ENCODE measurements at regions not wholly inside any gene's neighbourhood (a gene's known extent, or its start where the extent isn't known, plus 50 kb on each side); places are given as distances from the start of the nearest gene placed in this dataset.

DNA sequence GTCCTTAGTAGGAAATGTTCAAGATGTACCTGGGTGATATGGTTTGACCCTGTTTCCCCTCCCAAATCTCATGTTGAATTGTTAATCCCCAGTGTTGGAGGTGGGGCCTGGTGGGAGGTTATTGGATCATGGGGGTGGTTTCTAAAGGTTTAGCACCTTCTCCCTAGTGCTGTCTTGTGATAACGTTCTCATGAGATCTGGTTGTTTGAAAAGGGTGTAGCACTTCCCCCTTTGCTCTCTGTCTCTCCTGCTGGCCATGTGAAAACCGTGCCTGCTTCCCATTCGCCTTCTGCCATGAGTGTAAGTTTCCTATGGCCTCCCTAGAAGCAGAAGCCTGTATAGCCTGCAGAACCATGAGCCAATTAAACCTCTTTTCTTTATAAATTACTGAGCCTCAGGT, 353.0 kb upstream of the SFSWAP start:
- Mint-ChIP-seq H3K27me3 (ENCODE audit: low read depth) (peaks cover 26% of the 10 kb centered on the region), H3K4me3 (no peak overlapping the region), H3K27ac (no peak overlapping the region), H3K4me1 (peaks cover 21% of the 10 kb centered on the region), H3K36me3 (ENCODE audit: low read depth) (no peaks in the 10 kb centered on the region), H3K9me3 (no peaks in the 10 kb centered on the region)
- TF ChIP-seq, protein P1, sequence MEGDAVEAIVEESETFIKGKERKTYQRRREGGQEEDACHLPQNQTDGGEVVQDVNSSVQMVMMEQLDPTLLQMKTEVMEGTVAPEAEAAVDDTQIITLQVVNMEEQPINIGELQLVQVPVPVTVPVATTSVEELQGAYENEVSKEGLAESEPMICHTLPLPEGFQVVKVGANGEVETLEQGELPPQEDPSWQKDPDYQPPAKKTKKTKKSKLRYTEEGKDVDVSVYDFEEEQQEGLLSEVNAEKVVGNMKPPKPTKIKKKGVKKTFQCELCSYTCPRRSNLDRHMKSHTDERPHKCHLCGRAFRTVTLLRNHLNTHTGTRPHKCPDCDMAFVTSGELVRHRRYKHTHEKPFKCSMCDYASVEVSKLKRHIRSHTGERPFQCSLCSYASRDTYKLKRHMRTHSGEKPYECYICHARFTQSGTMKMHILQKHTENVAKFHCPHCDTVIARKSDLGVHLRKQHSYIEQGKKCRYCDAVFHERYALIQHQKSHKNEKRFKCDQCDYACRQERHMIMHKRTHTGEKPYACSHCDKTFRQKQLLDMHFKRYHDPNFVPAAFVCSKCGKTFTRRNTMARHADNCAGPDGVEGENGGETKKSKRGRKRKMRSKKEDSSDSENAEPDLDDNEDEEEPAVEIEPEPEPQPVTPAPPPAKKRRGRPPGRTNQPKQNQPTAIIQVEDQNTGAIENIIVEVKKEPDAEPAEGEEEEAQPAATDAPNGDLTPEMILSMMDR (IDR thresholded peaks at IDR 0.05; ENCODE audit: unreplicated experiment in 3 of 3): no peak

DNA sequence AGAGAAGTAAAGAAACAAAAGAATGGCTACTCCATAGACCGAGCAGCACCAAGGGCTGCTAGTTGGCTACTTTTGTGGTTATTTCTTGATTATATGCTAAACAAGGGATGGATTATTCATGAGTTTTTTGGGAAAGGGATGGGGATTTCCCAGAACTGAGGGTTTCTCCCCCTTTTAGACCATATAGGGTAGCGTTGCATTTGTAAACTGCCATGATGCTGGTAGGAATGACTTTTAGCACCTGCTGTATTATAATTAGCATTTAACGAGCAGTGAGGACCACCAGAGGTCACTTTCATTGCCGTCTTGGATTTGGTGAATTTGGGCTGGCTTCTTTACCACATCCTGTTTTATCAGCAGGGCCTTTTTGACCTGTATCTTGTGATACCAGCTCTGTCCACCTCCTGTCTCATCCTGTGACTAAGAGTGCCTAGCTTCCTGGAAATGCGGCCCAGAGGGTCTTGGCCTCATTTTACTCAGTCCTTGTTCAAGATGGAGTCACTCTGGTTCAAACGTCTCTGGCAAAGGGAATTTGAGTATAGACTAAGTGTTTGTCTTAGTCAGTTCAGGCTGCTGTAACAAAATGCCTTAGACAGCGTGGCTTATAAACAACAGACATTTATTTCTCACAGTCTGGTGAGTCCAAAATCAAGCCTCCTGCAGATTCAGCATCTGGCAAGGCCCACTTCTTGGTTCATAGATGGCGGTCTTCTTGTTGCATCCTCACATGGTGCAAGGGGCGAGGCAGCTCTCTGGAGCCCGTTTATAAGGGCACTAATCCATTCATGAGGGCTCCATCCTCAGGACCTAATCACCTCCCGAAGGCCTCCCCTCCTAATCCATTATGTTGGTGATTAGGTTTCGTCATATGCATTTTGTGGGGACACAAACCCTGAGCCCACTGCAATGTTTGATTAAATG, 348.3 kb upstream of the SFSWAP start:
- Mint-ChIP-seq H3K4me3 (no peak overlapping the region), H3K27ac (no peak overlapping the region), H3K4me1 (no peaks in the 10 kb centered on the region), H3K9me3 (peaks cover 3% of the 10 kb centered on the region), H3K36me3 (ENCODE audit: low read depth) (no peaks in the 10 kb centered on the region), H3K27me3 (ENCODE audit: low read depth) (peaks cover 32% of the 10 kb centered on the region)
- TF ChIP-seq, protein P1 (IDR thresholded peaks at IDR 0.05; ENCODE audit: unreplicated experiment in 3 of 3): no peak

DNA sequence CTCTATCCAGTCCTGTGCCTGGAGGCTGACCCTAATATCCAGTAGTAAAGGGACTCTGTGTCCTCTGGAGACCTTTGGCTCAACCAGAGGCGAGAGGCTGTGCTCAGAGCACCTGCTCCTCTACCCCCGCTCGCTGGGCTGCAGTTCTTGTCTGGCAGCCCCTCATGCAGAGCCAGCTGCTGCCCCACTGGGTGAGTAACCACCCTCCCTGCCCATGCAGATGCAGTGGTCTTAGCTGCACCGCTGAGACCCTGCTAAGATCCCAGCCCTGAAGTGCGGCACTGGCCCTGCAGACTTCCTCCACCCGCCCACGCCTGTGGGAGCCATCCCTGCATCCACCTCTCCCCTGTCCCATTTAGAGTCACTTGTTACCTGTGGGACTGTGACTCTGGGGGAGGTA, 347.5 kb upstream of the SFSWAP start:
- Mint-ChIP-seq H3K27ac (no peak overlapping the region), H3K36me3 (ENCODE audit: low read depth) (no peaks in the 10 kb centered on the region), H3K4me1 (no peaks in the 10 kb centered on the region), H3K9me3 (peaks cover 3% of the 10 kb centered on the region), H3K4me3 (no peak overlapping the region), H3K27me3 (ENCODE audit: low read depth) (peaks cover 27% of the 10 kb centered on the region)
- TF ChIP-seq, protein P1 (IDR thresholded peaks at IDR 0.05; ENCODE audit: unreplicated experiment in 3 of 3): no peak

DNA sequence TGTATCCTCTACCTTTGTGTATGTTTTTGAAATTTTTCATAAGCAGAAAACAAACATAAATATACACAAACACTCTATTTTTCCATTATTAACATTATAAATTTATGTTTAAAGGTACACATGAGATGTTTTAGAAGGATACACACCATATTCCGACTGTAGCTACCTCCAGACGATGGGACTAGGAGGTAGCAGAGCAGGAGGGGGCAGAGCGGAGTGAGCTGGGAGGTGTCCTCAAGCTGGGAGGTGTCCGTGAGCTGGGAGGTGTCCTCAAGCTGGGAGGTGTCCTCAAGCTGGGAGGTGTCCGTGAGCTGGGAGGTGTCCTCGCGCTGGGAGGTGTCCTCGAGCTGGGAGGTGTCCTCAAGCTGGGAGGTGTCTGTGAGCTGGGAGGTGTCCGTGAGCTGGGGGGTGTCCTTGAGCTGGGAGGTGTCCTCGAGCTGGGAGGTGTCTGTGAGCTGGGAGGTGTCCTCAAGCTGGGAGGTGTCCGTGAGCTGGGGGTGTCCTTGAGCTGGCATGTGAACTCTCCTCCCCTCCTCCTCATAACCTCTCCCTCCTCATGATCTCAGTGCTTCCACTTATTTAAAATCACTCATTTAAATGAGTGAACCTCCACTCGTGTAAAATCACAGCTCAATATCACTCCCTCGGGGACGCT, 346.9 kb upstream of the SFSWAP start:
- Mint-ChIP-seq H3K36me3 (ENCODE audit: low read depth) (no peaks in the 10 kb centered on the region), H3K27me3 (ENCODE audit: low read depth) (peaks cover 25% of the 10 kb centered on the region), H3K27ac (no peak overlapping the region), H3K9me3 (peaks cover 3% of the 10 kb centered on the region), H3K4me1 (no peaks in the 10 kb centered on the region), H3K4me3 (no peak overlapping the region)
- TF ChIP-seq, protein P1 (IDR thresholded peaks at IDR 0.05; ENCODE audit: unreplicated experiment in 3 of 3): no peak

DNA sequence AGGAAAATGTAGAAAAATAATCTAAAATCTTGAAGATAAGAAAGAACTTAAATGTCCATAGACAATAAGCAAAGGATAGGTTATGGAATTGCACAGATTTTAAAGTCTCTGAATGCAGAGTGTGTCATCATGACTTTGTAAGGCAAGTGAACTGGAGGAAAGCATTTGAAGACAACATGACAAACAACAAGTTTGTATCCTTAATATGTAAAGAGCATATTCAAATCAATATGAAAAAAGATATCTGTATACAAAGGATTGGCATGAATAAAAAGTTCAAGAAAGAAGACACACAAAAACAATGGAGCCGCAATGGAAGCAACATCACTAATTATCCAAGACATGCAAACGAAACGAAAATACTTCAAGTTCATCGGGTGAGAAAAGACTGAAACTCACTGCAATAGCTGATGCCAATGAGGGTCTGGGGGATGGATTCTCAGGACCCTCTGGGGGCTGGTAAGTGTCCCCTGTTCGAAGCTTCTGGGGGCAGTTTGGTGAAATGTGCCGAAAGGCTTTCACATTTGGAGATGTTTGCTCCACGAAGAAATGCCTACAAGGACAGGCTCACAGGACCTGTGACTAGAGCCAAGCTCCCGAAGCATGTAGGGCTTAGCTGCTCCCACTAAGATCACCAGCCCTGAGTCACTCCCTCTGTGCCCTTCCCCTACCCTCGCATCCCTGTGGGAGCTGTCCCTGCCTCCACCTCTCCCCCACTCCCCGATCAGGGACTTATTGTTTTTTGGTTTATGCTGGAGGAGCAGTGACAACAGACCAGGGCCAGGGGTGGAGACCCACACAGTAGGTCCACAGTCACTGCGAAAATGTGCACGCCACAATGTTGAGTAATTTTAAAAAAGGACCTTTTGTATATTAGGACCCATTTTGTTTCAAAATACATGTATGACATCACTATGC, 345.7 kb upstream of the SFSWAP start:
- Mint-ChIP-seq H3K27ac (no peak overlapping the region), H3K36me3 (ENCODE audit: low read depth) (no peaks in the 10 kb centered on the region), H3K27me3 (ENCODE audit: low read depth) (peaks cover 25% of the 10 kb centered on the region), H3K9me3 (peaks cover 3% of the 10 kb centered on the region), H3K4me3 (no peak overlapping the region), H3K4me1 (no peaks in the 10 kb centered on the region)
- TF ChIP-seq, protein P1 (IDR thresholded peaks at IDR 0.05; ENCODE audit: unreplicated experiment in 3 of 3): no peak
